ENCODE measurements at regions not wholly inside any gene's neighbourhood (a gene's known extent, or its start where the extent isn't known, plus 50 kb on each side); places are given as distances from the start of the nearest gene placed in this dataset.

- Histone ChIP-seq H3K36me3 (ENCODE audit: control insufficient read depth in 2 of 2, insufficient read depth in 2 of 2, low read length in 1 of 2) (no peaks in the 10 kb centered on the region), H3K4me2 (ENCODE audit: control insufficient read depth, insufficient read depth) (no peak overlapping the region), H3K4me1 (ENCODE audit: control insufficient read depth, insufficient read depth, low read length) (peaks cover 15% of the 10 kb centered on the region), H2AFZ (ENCODE audit: control insufficient read depth, low read depth, low read length) (no peak overlapping the region), H3K79me2 (ENCODE audit: control insufficient read depth, insufficient read depth, low read length) (no peaks in the 10 kb centered on the region), H3K9ac (ENCODE audit: control insufficient read depth, insufficient read depth, low read length) (no peak overlapping the region), H3K9me3 (replicated peaks; ENCODE audit: control insufficient read depth, insufficient read depth, low read length) (0 out of 3 replicates have a peak, but pooled peaks cover 2% of the 10 kb centered on the region), H3K27me3 (replicated peaks in 1 of 2; ENCODE audit: control insufficient read depth in 2 of 2, insufficient read depth in 2 of 2, low read length in 1 of 2) (no peaks in the 10 kb centered on the region), H3K27ac (ENCODE audit: control insufficient read depth, insufficient read depth) (no peak overlapping the region), H3K4me3 (no peak overlapping the region), H4K20me1 (ENCODE audit: control insufficient read depth, insufficient read depth) (no peaks in the 10 kb centered on the region)
- WGBS (ENCODE audit: insufficient coverage, insufficient replicate concordance, low lambda C conversion rate, missing lambda C conversion rate): 79% methylated on average over 8 of the region's 8 CpGs
- ChIA-PET SMC1A (ENCODE audit: uncharacterized antibody, unreplicated experiment) (interaction anchor here (0.6 to 11.2 kb wide), 25 partner anchors 8 to 426 kb away, joined by 3 to 185 read pairs (median 5); no protein-coding TSS in a partner anchor), CTCF (interaction anchor here (1.0 to 2.5 kb wide), 12 partner anchors 9 to 314 kb away, joined by 3 to 10 read pairs (median 5); no protein-coding TSS in a partner anchor), RAD21 (ENCODE audit: unreplicated experiment) (interaction anchor here (0.8 to 7.0 kb wide), 18 partner anchors 12 to 314 kb away, joined by 3 to 76 read pairs (median 5); no protein-coding TSS in a partner anchor), POLR2A (interaction anchor here (0.9 to 2.7 kb wide), 9 partner anchors 8 to 39 kb away, joined by 3 to 10 read pairs (median 4); no protein-coding TSS in a partner anchor)
- DNase-seq (ENCODE audit: low read depth, low spot score) (no peak), ATAC-seq (no peak), FAIRE-seq (no peak)
- TF ChIP-seq NBN (IDR thresholded peaks at IDR 0.05): no peak
- TF ChIP-seq POLR2AphosphoS2 (IDR thresholded peaks at IDR 0.05; ENCODE audit: low read depth, low read length): no peak
- no peak for TF ChIP-seq NR2C2 (IDR thresholded peaks at IDR 0.05; ENCODE audit: borderline replicate concordance, control insufficient read depth, insufficient read length, low read depth)
- TF ChIP-seq ZNF622 (IDR thresholded peaks at IDR 0.05): no peak
- intact Hi-C loops (cut with micrococcal nuclease; ENCODE audit: unreplicated experiment): loop anchor here (5.0 kb wide), 1 partner anchor 37 kb away; no protein-coding TSS in a partner anchor
- no TSS peak for BruUV-seq (replicated peaks)
- in situ Hi-C loops (cut with MboI): no loop called here
Observed at GRCh38 chr2:215879977-215880940, 133.1 kb downstream of the MREG start.

- intact Hi-C loops (cut with micrococcal nuclease; ENCODE audit: unreplicated experiment) (no loop called here), in situ Hi-C loops (cut with MboI) (no loop called here)
- ATAC-seq: no peak
- Histone ChIP-seq H3K4me2 (ENCODE audit: control insufficient read depth, insufficient read depth) (no peak overlapping the region), H2AFZ (ENCODE audit: control insufficient read depth, low read depth, low read length) (no peak overlapping the region), H3K27ac (ENCODE audit: control insufficient read depth, insufficient read depth) (no peak overlapping the region), H4K20me1 (ENCODE audit: control insufficient read depth, insufficient read depth) (no peaks in the 10 kb centered on the region), H3K36me3 (ENCODE audit: control insufficient read depth in 2 of 2, insufficient read depth in 2 of 2, low read length in 1 of 2) (no peaks in the 10 kb centered on the region), H3K9ac (ENCODE audit: control insufficient read depth, insufficient read depth, low read length) (no peak overlapping the region), H3K4me3 (no peak overlapping the region), H3K4me1 (ENCODE audit: control insufficient read depth, insufficient read depth, low read length) (peaks cover 15% of the 10 kb centered on the region), H3K9me3 (replicated peaks; ENCODE audit: control insufficient read depth, insufficient read depth, low read length) (0 out of 3 replicates have a peak, but pooled peaks cover 2% of the 10 kb centered on the region), H3K27me3 (replicated peaks in 1 of 2; ENCODE audit: control insufficient read depth in 2 of 2, insufficient read depth in 2 of 2, low read length in 1 of 2) (no peaks in the 10 kb centered on the region), H3K79me2 (ENCODE audit: control insufficient read depth, insufficient read depth, low read length) (no peaks in the 10 kb centered on the region)
- CTCF ChIA-PET: interaction anchor here (1.0 to 2.5 kb wide), 6 partner anchors 8 to 203 kb away, joined by 3 to 8 read pairs (median 4); no protein-coding TSS in a partner anchor
- 0% methylated on average over 1 of the region's 1 CpG for WGBS (ENCODE audit: insufficient coverage, insufficient replicate concordance, low lambda C conversion rate, missing lambda C conversion rate)
- POLR2A ChIA-PET: interaction anchor here (1.9 to 2.3 kb wide), 2 partner anchors 11 to 35 kb away, joined by 5 to 8 read pairs; no protein-coding TSS in a partner anchor
- FAIRE-seq: no peak
- SMC1A ChIA-PET (ENCODE audit: uncharacterized antibody, unreplicated experiment): interaction anchor here (0.8 to 11.2 kb wide), 11 partner anchors 10 to 85 kb away, joined by 3 to 185 read pairs (median 5); no protein-coding TSS in a partner anchor
- DNase-seq (ENCODE audit: low read depth, low spot score): no peak
- no peak for TF ChIP-seq NR2C1 (IDR thresholded peaks at IDR 0.05)
- BruUV-seq (replicated peaks): no TSS peak
- RAD21 ChIA-PET (ENCODE audit: unreplicated experiment): interaction anchor here (0.8 to 7.0 kb wide), 9 partner anchors 23 to 285 kb away, joined by 3 to 76 read pairs (median 9); no protein-coding TSS in a partner anchor
Observed at GRCh38 chr2:215879331-215879730, 134.0 kb downstream of the MREG start.
